ENCODE measurements at regions not wholly inside any gene's neighbourhood (a gene's known extent, or its start where the extent isn't known, plus 50 kb on each side); places are given as distances from the start of the nearest gene placed in this dataset.

- no peak for TF ChIP-seq CTCF (IDR thresholded peaks at IDR 0.05)
- no peak for TF ChIP-seq POLR2AphosphoS5 (IDR thresholded peaks at IDR 0.05)
- TF ChIP-seq POLR2A (IDR thresholded peaks at IDR 0.05), result no peak
- TF ChIP-seq EP300 (IDR thresholded peaks at IDR 0.05; ENCODE audit: low read depth), result no peak
These were observed 536.5 kb upstream of the BRINP1 start for GRCh38 chr9:119905724-119906123.
